Keratinocyte (primary cell): ENCODE measurements at regions not wholly inside any gene's neighbourhood (a gene's known extent, or its start where the extent isn't known, plus 50 kb on each side); places are given as distances from the start of the nearest gene placed in this dataset.

Experiments
- CTCF ChIP-seq, 3 experiments: IDR thresholded peaks in 1 of 3; conservative IDR thresholded peaks in 1 of 3; optimal IDR thresholded peaks in 1 of 3; 2 replicates in 2 of 3; 3 replicates in 1 of 3; pipeline versions ENCODE3 to v1.5.1; 2011; ENCODE audit warnings: low read length in 3 of 3, mild to moderate bottlenecking in 3 of 3, moderate library complexity in 2 of 3, control low read depth in 1 of 3, inconsistent platforms in 1 of 3; ENCODE audit not compliant: insufficient read depth in 2 of 3; ENCODE audit errors: extremely low read depth in 1 of 3
- EZH2 ChIP-seq: IDR thresholded peaks from one replicate; pipeline ENCODE4 v1.6.1; 2012; ENCODE audit warnings: inconsistent platforms, mild to moderate bottlenecking, low read length, moderate library complexity

GRCh38 chr22:49440931-49441330, 386.7 kb downstream of the BRD1 start:
- TF ChIP-seq CTCF (optimal IDR thresholded peaks at IDR 0.05 in 1 of 3, IDR thresholded peaks at IDR 0.05 in 1 of 3, conservative IDR thresholded peaks at IDR 0.05 in 1 of 3; ENCODE audit: extremely low read depth in 1 of 3, insufficient read depth in 2 of 3, low read length in 3 of 3) (no peak), EZH2 (no peak)
